Brain microvascular endothelial cell (primary cell): ENCODE measurements at regions not wholly inside any gene's neighbourhood (a gene's known extent, or its start where the extent isn't known, plus 50 kb on each side); places are given as distances from the start of the nearest gene placed in this dataset.

Experiments used
- DNase-seq: peaks from one replicate; pipeline ENCODE4 v3.0.0-alpha.2; 2020
- H3K27ac ChIP-seq: fragments of 250-450 bp; sonication (Bioruptor Pico); 2 replicates; pipeline ENCODE4 v1.5.1; 2020; ENCODE audit warnings: mild to moderate bottlenecking, moderate library complexity
- H3K27me3 ChIP-seq: fragments of 250-450 bp; sonication (Bioruptor Pico); replicated peaks from 2 replicates; pipeline ENCODE4 v1.5.1; 2020; ENCODE audit warnings: mild to moderate bottlenecking
- H3K36me3 ChIP-seq: fragments of 250-450 bp; sonication (Bioruptor Pico); replicated peaks from 2 replicates; pipeline ENCODE4 v1.5.1; 2020; ENCODE audit warnings: mild to moderate bottlenecking
- H3K4me3 ChIP-seq: 2 replicates; pipeline ENCODE4 v1.5.1; 2011; ENCODE audit warnings: low read depth, mild to moderate bottlenecking, control low read depth, low read length, moderate library complexity
- CTCF ChIP-seq: IDR thresholded peaks from 2 replicates; pipeline ENCODE4 v1.5.1; 2011; ENCODE audit warnings: low read depth, mild to moderate bottlenecking, moderate library complexity, low read length, control low read depth, inconsistent platforms; ENCODE audit errors: missing control alignments
- in situ Hi-C: cut with HindIII; loops from 2 replicates; pipeline ENCODE4 v1.10.0; 2017; ENCODE audit warnings: low sequenced_read_pairs, low pct_ligation_motif_present

- no peak for TF ChIP-seq CTCF
- Histone ChIP-seq H3K27me3 (no peaks in the 10 kb centered on the region), H3K36me3 (no peaks in the 10 kb centered on the region), H3K4me3 (no peak overlapping the region), H3K27ac (no peak overlapping the region)
- DNase-seq, result no peak
- in situ Hi-C loops, result no loop called here
Observed at GRCh38 chr3:28172748-28173147, 68.7 kb upstream of the CMC1 start.

GRCh38 chr3:28173836-28174235, 67.6 kb upstream of the CMC1 start:
- no peaks in the 10 kb centered on the region for H3K36me3 ChIP-seq
- in situ Hi-C loops, result no loop called here

GRCh38 chr3:28186748-28187147, 54.7 kb upstream of the CMC1 start:
- no peaks in the 10 kb centered on the region for H3K36me3 ChIP-seq

More at GRCh38 chr3:28173836-28174235, 67.6 kb upstream of the CMC1 start:
- no peaks in the 10 kb centered on the region for H3K27me3 ChIP-seq
- DNase-seq, result no peak
- TF ChIP-seq CTCF, result no peak
- no peak overlapping the region for H3K27ac ChIP-seq
- no peak overlapping the region for H3K4me3 ChIP-seq

GRCh38 chr3:28188686-28189085, 52.7 kb upstream of the CMC1 start:
- in situ Hi-C loops, result no loop called here
- Histone ChIP-seq H3K4me3 (no peak overlapping the region), H3K36me3 (no peaks in the 10 kb centered on the region), H3K27ac (no peak overlapping the region), H3K27me3 (no peaks in the 10 kb centered on the region)
- DNase-seq, result no peak
- no peak for TF ChIP-seq CTCF

More at GRCh38 chr3:28186748-28187147, 54.7 kb upstream of the CMC1 start:
- Histone ChIP-seq H3K4me3 (no peak overlapping the region), H3K27me3 (no peaks in the 10 kb centered on the region), H3K27ac (no peak overlapping the region)
- in situ Hi-C loops, result no loop called here
- no peak for DNase-seq
- TF ChIP-seq CTCF, result no peak

GRCh38 chr3:28191363-28191762, 50.1 kb upstream of the CMC1 start:
- H3K27me3 ChIP-seq, result no peaks in the 10 kb centered on the region
- no peak overlapping the region for H3K4me3 ChIP-seq
- no peak for TF ChIP-seq CTCF
- no peak overlapping the region for H3K27ac ChIP-seq
- no peak for DNase-seq
- no peaks in the 10 kb centered on the region for H3K36me3 ChIP-seq
- in situ Hi-C loops, result no loop called here
